GM18511 (cell line): ENCODE measurements at regions not wholly inside any gene's neighbourhood (a gene's known extent, or its start where the extent isn't known, plus 50 kb on each side); places are given as distances from the start of the nearest gene placed in this dataset.

ENCODE experiments used
- ATAC-seq: cut with Tn5 transposase; IDR thresholded peaks from one replicate; pipeline ENCODE4 v1.9.1; 2021; ENCODE audit warnings: mild to moderate bottlenecking, moderate library complexity; ENCODE audit not compliant: unreplicated experiment

DNA sequence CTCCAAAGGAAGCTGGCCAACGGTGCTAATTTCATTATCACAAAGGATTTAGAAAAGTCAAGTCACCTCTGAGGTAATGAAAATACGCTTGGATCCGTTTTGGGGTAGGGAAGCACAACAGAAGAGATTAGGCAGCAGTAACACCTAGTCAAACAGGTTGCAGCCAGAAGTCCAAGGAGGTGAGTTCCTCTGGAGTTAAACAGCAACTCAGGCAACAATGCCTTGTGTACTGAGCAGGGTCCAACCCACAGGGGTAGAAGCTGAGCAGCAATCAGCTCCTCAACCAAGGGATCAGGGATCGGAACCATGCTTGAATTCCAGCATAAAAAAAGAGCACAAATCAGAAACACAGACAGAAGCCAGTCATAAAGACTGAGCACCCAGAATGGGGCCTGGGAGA is 88.1 kb upstream of the SPRED1 start:
- no peak for ATAC-seq

DNA sequence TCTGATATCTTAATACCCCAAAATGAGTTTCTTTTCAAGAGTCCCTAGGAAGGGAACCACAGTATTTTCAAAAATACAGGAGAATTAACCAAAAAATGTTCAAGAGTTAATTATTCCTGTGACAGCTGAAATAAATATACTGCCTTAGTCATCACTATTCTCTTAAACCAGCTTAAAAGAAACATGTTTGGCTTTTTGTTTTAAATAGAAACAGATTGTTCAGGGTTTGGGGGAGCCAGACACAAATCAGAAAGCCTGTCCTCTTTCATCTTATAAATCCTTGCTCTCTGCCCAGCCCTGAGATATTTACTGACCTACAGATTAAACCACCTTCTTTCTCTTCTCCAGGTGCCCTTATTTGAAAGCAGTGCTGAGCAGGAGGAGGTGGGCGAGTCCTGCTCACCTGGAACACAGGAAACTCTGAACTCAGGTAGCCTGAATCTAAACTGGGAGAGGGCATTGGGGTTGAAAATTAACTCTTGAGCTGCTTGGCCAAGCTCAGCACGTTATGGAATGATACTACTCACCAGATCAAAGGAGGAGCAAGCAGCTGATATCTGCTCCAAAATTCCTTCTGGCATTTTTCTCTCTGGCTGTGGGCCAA is 84.1 kb upstream of the SPRED1 start:
- ATAC-seq, result no peak

DNA sequence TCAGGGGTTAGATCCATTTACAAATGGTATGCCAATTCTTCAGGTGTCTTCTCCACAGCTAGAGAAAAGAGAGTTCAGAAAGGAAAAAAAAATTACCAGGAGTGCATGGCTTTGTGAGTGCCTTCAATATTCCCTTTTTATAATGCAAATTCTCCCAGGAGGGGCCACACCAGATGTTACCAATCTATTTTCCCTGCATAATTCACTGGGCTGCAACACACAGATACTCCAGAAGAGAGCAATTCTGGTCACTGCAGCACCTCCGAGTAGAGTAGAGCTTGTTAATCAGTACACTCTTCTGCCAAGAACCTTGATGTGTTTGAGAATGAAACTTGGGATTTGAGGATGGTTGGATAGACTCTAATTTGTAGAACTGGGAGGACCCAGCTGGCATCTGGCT is 80.7 kb upstream of the SPRED1 start:
- no peak for ATAC-seq

DNA sequence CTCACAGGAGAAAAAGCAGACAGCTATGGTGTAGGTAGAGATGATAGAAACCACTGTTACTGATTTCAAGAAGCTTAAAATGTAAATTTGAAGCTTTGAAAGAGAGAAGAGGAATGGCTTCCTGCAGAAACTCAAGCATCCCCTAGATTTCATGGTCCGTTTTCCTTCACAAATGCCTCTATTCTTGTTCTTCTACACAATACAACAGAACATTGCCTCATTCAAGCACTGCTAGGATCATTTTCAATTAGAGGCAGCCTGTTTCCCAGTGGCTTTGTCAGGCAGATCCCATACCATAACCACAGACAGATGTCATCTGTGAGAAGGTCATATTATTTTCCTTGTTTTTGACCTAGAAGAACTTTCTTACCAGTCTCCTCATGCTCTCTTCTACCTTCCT is 77.9 kb upstream of the SPRED1 start:
- no peak for ATAC-seq

DNA sequence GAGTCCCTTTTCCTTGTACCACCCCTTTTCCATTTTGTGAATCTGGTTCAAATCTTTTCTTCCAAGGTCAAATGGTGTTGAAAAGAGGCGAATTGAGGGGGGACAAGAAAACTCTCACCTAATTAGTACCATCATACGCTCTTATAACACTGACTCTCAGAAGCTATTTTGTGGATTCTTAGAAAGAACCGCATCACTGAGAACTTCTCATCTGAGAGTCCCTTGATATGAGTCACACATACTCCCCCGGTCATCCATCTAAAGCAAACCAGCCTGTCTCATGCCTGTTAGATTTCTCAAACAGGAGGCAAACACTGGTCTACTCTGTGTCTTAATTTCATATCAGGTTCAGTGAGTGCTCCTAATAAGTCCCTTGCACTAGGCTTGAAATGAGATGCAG is 76.5 kb upstream of the SPRED1 start:
- ATAC-seq, result peak; percentile 96

DNA sequence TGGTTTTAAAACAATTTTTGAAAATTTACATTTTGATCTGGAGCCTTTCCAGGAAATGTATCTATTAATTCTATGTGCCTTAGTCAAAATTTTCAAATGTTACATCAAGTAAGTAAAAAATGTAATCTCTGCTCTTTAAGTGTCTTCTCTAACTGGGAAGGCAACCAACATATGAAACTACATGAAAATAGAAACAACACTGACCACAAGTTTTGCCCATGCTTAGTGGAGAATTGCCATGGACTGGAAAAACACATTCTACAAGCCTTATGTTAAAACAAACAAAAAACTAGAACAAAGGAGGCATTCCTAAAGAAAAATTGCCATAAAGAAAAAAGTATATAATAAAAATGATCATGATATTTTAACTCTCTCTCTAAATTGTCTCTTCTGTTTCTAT is 75.9 kb upstream of the SPRED1 start:
- ATAC-seq, result no peak

DNA sequence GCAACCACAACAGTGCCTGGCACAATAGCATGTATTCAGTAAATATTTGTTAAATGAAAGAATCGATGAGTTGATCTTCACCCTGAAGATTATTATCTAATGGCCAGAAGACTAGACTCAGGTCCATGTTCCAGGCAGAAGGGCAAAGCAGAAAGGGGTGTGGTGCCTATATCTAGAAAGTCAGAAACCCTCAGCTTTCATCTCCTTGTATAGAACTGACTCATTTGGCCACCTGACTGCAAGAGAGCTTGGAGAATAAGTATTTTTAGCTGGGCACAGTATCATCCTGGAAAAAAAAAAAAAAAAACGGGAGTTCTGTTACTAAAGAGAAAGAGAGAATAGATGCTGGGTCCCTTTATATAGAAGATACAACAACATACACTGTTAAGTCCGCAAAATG is 69.7 kb upstream of the SPRED1 start:
- ATAC-seq, result no peak

DNA sequence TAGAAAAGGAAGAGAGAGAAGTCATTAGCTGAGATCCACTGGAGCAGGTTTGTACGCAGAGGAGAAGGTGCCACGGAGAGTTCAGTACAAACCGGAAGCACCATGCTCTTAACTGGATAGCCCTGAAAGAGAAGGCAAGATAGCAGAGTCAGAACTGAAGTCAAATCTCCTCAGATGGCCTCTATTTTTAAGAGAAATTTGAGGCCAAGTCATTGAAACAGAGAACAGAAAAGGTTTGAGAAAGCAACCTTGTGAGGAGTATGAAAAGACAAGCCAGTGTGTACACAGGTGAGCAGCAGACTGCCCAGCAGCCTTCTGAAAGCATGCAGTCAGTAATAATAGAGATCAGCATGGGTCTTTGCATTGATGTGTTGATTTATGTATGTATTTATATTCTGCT is 66.1 kb upstream of the SPRED1 start:
- ATAC-seq, result no peak

DNA sequence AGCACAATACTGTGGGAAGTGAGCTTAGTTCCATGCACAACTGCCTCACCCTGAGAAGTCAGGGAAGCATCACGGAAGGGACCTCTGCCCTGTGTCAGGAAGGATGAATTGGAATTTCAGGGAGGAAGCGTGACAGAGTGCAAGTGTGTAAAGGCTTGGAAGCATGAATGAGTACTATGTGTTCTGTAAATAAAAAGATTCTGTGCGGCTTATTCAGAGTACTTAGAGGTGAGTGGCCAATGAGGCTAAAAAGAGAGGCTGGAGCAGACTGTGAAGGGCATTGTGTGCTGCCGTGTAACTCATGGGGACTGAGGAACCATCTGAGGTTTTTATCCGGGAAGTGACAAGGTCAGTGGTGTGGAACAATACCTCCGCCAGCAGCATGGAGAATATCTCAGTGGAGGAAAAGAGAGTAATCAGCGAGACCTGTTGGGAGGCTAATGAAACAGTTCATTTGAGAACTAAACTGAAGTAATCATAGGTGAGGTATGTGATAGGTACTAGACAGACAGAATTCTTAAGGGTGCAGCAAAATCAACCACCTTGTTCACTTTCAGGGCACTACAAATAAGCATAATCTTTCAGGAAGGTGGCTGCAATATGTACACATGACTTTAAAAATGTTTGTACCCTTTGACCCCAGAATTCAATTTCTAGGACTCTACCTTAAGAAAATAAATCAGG is 64.9 kb upstream of the SPRED1 start:
- no peak for ATAC-seq

DNA sequence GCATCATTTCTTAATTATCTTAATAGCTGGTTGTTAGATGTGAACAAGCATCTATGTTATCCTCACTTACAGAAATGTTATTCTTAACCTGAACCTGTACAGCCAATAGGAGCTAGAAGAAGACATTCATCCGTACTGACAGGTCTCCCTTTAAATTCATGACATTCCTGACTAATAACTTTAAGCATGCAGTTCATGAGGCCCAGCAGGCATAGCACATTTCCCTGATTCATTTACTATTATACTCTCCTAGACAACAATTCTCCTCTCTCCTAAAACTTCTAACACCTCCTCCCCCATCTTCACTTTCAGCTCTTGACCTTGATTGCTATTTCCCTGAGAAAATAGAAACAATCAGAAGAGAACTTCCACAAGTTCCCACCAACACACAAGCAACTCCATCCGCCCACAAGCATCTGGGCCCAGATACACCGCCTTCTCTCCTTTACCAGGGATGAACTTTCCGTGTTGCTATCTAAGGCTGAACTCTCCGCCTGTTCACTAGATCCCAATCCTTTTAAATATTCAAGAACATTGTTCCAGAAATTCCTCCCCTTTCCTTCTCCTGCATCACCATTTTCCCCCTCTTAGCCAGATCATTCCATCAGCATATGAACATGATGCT is 62.9 kb upstream of the SPRED1 start:
- ATAC-seq, result no peak

DNA sequence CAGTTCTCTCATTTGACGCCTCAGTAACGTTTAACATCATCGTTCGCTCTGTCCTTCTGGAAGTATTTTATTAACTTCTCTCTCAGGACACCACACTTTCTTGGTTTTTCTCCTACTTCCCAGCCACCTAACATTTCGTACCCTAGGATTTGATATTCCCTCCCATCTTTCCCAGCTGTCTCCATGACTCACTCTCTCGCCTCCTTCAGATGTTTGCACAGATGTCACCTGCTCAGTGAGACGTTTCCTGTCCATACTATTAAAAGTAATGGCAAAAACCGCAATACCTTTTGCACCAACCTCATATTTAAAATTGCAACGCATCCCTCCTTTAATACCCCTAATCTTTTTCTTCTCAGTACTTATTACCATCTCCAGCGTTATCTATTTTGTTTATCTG is 62.1 kb upstream of the SPRED1 start:
- no peak for ATAC-seq

DNA sequence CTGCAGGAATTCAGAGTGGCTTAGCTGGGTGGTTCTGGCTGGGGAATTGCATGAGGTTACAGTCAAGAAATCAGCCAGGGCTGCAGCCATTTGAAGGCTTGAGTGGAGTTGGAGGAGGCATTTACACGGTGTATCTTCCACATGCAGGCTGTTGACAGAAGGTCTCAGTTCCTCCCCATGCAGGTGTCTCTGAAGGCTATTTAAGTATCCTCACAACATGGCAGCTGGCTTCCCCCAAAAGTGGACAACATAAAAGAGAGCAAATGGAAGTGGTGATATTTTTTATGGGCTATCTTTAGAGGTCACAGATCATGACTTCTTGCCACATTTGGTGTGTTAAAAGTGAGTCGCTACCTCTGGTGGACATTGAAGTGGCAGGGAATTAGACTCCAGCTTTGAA is 60.1 kb upstream of the SPRED1 start:
- no peak for ATAC-seq

DNA sequence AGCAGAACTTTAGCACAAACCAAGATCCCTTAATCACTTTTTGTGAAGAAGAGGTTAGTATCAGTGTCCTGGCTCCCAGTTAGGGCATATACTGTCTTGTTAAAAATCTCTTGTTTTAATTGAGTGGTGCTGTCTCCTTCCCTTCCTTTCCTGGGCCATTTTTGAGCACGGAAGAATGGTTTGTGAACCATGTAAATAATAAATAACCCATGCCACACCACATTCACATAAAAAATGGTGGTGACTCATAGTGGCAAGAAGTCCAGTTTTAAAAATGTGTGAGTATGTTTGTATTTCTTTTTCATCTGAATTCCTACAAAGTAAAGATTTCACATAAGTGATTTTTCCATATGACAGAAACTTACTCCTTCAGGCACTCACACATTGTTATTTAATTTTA is 59.1 kb upstream of the SPRED1 start:
- ATAC-seq, result no peak

DNA sequence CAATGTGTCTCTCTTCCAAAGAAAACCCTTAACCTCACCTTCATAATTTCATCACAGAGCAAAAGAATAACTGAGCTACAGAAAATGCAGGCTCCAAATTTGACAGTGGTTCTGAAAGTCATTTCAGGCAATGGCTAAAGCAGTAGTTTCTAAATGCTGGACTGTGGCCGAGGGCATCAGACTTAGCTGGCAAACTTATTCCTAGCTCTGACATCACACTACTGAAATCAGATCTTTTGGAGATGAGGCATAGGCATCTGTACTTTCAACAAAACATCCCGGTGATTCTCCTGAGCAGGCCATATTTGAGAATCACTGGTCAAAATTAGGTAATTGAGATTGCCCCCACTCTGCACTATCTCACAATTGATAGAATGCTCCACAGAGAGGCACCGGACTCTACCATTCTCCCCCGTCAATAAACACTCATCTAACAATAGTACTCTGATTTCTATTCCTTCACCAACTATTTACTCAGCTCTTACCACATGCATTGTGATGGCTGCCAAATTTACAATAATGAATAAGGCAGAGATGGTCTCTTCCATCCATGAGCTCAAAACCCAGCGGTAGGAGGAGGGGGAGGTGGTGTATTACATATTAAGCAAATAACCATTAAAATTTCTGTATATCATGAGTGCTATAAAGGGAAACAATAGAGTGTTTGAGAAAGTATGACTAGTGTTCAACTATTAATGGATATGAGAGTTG is 57.3 kb upstream of the SPRED1 start:
- ATAC-seq, result no peak

DNA sequence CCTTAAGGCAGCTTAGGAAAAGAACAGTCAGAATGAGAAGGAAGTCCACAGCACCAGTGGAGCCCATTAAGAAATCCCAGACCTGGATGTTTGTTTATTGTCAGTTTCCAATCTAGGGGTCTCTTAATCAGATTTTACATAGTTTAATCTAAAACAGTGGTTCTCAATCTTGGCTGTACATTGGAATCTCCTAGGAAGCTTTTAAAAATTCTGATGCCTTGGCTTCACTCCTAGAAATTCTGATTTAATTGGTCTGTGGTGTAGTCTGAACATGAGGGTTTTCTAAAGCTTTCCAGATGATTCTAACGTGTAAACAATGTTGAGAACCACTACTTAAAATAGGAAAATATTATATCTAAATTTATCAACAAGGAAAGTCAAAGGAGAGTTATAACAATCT is 56.6 kb upstream of the SPRED1 start:
- ATAC-seq, result no peak

DNA sequence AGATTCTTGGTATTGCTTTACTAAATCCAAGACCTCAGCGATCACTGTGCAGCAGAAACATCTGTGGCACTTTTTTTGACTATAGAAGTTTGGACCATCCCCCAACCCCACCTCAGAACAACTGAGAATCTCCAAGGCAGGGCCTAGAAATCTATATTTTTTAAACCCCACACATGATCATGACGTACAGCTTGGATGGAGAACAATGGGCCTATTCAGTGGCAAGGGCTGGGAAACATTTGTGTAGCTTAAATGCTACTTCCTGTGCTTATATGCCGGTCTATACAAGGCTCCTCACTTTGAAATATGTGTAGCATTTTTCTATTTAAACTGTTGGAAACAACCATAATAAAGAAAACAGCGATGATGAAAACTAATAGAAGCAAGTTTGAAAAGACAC is 55.1 kb upstream of the SPRED1 start:
- no peak for ATAC-seq

DNA sequence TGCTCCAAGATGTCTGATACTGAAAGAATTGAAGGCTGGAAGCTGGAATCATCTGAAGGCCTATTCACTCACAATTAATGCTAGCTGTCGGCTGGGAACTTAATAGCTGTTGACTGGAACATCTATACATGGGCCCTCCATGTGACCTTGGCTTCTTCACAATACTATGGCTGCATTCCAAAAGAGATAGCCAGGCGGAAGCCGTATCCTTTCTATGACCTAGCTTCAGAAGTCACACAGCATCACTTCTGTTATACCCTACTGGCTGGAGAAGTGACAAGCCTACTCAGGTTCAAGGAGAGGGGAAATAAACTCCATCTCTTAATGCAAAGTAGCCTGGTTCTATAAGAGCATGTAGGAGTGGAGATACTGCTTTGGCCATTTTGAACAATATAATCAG is 50.9 kb upstream of the SPRED1 start:
- no peak for ATAC-seq

DNA sequence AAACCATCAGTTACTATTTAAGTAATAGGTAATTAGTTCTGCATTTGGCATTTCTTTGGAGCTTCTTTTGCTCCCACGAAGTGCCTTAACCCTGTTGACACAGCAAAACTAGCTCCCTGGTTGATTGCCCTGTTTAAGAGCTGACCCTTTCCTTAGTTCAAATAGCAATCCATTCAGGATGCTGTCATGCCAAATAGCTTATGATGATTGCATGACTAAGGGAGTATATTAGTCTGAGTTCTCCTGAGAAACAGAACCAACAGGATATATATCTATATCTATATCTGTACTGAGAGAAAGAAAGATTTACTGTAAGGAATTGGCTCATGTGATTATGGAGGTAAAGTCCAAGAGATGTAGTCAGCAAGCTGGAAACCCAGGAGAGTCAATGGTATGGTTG is 50.3 kb upstream of the SPRED1 start:
- ATAC-seq, result no peak
